ENCODE measurements at regions not wholly inside any gene's neighbourhood (a gene's known extent, or its start where the extent isn't known, plus 50 kb on each side); places are given as distances from the start of the nearest gene placed in this dataset.
"Not testable (repeated sequence)": the region's sequence is repeated elsewhere in the genome, so short reads cannot be mapped to it uniquely, and the experiment has no call there.

DNA sequence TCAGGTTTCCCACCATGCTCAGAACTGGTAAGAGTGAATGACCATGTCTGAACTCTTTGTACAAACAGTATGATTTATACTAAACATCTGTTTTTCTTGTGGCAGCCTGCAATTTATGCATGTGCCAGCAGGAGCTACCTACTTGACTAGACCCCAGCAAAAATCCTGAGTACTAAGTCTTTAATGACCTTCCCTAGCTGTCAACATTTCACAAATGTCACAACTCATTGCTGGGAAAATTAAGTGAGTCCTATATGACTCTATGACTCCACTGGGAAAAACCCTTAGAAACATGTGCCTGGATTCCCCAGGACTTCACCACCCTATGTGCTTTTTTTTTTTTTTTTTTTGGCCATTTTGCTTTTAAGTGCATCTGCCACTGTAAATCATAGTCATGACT lies 1225.8 kb downstream of the SUCLG1 start:
- DNase-seq: no peak

DNA sequence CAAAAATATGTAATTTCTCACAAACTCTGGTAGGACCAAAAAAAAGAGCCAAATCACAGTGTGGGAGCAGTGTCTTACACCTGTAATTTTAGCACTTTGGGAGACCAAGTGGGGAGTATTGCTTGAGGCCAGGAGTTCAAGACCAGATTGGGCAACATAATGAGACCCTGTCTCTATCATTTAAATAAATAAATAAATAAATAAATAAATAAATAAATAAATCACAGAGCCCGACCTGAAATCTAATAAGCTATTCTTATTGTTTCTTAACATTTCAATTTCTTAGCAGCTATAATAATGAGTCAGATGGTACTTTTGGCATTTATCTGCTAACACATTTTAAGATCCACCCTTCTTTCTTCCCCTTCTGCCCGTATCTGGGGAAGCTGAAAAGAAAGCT lies 1229.6 kb downstream of the SUCLG1 start:
- no peak for DNase-seq

DNA sequence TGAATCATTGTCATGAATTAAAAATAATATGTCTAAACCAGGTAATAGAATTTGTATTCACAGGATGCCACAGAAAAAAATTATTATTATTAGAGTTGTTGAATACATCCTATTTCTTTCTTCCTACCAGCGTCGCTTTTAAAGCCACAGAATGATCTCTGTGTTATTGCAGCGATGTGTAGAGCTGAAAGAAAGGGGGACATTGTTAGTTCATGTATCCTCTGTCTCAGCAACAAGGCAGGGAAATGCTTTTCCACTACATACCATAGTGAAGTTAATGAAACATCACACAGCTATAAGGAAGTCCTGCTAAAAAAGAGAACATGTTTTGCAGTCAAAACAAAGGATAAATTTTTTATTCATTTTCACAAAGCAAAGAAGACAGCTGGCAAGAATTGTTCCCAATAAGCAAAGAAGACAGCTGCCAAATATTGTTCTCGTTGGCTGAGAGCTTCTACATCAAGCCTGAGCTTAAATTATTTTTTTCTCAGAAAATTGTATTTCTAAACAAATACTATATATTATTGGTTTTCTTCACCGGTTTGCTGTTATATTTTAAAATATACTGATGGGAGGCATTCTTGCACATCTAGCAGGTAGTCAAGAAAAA lies 1234.4 kb downstream of the SUCLG1 start:
- DNase-seq: no peak

DNA sequence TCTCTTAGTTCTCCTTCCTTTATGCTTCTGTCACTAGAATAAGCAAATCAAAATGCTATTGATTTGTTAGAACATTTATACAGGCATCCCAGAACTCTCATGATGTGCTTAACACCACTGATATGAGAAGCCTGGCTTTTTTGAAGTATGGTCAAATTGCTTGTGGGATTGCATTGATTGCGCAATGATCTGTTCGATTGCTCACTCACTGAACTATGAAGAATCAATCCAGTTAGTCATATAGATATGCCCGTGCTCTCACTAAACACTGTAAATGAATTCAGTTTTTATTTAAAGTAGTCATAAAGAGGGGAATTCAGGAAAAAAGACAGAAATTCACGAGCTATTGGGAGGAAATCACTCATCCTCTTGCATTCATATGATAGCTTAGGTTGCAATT lies 1237.8 kb downstream of the SUCLG1 start:
- DNase-seq: no peak

DNA sequence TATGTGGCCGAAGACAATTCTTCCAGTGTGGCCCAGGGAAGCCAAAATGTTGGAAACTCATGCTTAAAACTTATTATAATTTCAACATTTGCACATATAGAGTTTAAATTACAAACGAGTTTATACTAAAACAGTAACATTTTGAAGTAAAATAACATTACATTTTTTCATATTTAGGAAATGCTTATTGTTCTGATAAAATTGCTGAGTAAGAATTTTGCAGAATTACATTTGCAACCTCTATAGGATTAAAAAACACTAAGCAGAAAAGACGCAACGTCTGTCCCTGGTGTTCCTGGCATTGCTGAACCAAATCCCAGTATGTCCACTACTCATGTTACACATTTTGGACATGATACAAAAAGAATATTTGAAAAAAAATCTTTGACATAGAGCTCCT lies 1241.2 kb downstream of the SUCLG1 start:
- DNase-seq: no peak

DNA sequence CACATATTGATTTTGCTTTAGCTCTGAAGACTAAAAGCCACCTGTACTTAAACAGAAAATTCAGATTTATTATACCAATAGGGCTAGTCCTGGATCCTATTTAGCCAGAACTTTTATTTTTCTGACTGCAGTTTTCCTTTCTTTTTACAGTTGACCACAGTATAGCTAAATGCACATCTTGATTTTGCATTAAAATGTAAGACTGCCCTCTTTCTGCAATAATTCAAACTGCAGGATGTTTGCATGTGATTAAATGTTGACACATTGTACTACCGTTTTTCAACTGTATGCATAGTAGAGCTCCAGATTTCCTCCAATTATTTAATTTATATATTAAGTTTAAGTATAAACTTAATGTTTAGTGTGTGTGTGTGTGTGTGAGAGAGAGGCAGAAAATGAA lies 1262.9 kb downstream of the SUCLG1 start:
- DNase-seq: no peak

DNA sequence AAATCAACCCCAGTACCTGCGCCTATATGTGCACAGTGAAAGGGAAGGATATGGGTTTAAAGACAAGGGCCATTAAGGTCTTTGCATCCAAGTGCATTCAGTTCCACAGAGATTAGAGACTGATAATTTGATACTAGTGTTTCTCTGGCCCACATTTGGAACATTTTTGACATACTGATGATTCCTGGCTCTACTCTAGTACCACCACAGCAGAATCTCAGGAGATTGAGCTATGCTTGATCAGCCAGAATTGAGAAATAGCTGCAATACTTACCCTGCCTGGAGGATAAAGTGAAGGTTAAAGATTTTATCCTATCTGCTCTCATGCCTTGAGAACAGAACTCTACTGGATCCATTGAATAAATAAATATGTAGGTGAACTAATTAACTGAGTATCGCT lies 1267.8 kb downstream of the SUCLG1 start:
- DNase-seq: no peak

DNA sequence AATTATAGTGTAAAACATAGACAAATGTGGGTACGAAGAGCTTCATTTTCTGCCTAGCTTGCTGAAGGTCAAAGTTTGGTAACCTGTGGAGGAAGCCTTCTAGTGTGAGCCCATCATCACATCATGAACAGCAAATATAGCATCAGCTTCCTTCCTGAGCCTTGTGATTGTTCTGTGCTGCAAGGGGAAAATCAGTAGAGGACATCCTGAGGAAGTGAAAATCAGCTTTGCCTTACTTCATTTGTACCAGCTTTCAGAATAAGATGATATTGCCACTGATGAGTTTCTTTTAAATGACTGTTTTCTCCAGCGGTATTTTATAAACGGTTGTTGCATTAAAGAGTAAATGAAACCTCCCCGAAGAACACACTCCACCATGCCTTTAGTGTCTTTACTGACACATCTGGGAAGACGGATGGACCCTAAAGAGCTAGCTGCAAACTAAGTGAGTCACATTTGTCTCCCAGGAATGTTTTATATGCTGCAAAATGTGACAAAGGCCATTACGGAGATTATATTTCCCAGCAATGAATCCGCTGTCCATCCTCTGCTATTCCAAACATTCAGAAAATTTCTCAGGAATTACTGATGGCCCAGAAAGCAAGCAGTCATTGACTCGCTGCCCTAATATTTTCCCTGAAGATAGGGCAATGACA lies 1272.8 kb downstream of the SUCLG1 start:
- no peak for DNase-seq

DNA sequence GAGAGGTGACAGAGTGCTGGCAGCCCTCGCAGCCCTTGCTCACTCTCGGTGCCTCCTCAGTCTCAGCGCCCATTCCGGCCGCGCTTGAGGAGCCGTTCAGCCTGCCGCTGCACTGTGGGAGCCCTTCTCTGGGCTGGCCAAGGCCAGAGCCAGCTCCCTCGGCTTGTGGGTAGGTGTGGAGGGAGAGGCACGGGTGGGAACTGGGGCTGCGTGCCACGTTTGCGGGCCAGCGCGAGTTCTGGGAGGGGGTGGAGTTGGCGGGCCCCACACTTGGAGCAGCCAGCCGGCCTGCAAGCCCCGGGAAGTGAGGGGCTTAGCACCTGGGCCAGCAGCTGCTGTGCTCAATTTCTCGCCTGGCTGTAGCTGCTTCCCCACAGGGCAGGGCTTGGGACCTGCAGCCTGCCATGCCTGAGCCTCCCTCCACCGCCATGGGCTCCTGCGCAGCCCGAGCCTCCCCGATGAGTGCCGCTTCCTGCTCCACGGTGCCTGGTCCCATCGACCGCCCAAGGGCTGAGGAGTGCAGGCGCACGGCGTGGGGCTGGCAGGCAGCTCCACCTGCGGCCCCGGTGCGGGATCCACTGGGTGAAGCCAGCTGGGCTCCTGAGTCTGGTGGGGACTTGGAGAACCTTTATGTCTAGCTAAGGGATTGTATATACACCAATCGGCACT lies 1278.1 kb downstream of the SUCLG1 start:
- DNase-seq: not testable (repeated sequence)

DNA sequence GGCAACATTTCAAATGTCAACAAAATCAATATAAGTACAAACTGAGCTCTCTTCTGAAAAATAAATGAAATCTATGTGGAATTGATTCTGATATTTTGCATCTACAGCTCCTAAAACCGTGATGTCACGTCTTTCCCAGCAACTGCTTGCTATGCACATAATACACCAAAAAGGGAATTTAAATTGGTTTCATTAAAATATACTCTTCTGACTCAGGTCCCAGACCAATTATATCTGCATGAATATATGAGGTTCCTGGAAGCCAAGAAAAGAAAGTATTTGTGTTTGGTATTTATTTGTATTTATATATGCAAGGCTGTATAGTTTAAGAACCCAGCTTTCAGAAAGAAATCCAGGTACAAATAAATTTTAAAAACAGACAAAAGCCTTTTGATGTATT lies 1282.5 kb downstream of the SUCLG1 start:
- DNase-seq: no peak

DNA sequence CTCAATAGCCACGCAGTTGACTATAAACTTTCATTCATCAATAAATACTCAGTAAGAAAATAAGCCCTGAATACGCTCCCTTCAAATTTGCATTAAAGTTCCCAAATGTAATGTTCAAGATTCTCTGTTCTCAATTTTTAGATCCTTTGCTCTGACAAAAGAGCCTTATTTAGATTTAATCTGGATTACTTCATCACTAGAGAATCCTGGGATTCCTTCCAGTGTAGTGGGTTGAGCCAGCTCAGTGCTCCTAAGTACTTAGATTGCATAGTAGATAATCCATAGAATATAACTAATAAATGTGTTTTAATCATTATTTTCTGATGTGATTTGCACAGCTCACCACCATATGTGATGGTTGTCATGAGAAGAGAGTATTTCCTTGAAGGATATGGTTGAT lies 1286.2 kb downstream of the SUCLG1 start:
- no peak for DNase-seq

DNA sequence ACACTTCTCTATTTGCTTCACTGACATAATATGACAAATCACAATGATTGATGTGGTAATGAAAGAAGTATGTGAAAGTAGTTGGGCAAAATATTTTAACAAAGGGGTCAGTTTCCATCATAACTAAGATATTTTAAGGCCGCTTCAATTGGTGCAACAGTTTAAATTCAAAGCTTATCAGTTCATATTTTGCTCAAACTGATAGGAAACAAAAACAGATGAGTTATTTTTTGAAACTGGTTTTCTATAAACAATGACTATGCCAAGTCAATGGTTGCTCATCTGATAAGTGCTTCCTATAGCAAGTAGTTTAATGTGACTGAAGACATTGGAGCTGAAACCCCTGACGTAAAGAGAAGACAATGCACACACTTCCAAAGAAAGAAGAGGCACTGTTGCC lies 1290.7 kb downstream of the SUCLG1 start:
- no peak for DNase-seq

DNA sequence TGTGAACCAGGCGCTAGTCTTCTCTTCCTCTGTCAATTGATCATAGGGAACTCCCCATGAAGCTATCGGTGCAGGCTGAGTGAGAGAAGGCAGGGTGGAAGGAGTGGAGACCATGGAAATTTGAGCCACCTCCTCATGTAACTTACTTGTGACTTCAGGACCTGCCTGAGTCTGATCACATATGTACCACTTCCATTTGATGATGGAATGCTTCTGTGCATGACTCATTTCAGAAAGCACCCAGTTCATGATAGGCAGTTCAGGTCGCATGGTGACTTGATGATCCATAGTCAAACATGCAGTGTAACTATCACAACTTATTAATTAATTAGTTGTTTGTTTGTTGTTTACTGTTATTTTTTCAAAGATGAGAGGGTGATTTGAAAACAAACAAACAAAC lies 1296.7 kb downstream of the SUCLG1 start:
- no peak for DNase-seq

DNA sequence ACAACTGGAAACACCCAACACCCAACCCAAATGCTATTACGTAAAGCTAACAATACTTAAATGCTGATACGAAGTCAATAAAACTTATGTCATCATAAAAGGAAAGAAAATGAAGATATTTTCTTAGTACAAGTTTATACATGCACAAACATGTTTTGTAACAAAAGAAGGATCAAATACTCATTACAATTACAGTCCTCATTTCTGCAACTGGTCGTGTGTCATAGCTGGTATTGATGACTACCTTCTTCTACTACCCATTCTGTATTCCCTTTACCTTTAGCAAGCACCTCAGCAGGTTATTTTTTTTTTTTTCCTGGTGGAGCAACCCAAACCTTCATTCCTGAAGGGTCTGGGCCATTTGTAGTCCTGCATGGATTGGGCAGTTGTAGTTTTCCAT lies 1298.5 kb downstream of the SUCLG1 start:
- no peak for DNase-seq

DNA sequence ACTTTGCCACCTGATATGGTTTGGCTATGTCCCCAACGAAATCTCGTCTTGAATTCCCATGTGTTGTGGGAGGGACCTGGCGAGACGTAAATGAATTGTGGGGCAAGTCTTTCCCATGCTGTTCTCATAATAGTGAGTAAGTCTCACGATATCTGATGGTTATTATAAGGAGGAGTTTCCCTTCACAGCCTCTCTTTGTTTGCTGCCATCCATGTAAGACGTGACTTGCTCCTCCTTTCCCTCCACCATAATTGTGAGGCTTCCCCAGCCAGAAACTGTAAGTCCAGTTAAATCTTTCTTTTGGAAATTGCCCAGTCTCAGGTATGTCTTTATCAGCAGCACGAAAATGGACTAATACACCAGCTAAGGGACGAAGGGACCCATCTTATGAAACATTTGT lies 1303.3 kb downstream of the SUCLG1 start:
- no peak for DNase-seq

DNA sequence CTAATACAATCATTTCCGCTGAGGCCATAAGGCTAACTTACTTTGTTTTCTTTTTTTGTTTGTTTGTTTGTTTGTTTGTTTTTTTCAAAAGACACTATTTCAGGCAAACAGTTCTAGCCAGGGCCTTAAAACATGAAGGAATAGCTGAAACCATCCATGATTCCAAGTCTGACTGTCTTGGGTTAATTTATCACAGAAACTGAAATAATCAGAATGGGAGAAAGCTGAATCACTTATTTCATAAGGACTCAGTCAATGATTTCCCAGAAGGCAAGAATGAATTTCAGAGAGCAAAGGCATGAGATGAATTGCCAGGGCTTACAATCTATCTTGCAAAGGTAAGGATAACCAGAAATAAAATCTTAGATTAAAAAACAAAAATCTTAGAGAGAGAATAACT lies 1315.1 kb downstream of the SUCLG1 start:
- DNase-seq: no peak

DNA sequence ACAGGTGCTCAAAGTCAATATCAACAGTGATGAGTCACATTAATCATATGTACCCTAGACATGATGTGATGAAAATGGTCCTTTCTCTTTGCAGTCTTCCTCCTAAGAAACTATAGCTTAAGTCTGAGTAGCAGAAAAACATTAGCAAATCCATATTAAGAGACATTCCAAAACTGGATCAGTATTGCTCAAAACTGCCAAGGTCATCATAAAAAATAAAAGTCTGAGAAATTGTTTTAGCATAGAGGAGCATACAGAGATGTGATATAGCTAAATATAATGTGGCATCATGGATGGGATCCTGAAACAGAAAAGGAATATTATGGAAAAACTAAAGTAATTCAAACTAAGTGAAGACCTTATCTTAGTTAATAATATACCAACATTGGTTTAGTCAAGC lies 1316.1 kb downstream of the SUCLG1 start:
- no peak for DNase-seq

DNA sequence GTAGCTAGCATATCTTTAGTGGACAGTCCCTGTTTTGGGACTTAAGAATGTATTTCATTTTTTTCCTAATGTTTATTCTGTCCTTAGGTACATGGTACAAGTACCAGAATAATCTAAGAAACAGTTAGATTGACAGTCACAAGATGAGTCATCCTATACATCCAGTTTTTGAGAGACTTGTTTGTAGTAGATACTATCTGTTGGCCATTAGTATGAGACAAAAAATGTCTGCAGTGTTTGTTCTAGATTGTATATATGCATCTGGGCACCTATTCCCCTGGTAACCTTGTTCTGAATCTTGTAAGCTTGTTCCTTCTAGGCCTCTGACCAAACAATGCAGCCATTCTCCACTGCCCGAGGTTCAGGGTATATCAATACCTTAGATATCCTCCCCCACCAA lies 1343.5 kb downstream of the SUCLG1 start:
- no peak for DNase-seq

DNA sequence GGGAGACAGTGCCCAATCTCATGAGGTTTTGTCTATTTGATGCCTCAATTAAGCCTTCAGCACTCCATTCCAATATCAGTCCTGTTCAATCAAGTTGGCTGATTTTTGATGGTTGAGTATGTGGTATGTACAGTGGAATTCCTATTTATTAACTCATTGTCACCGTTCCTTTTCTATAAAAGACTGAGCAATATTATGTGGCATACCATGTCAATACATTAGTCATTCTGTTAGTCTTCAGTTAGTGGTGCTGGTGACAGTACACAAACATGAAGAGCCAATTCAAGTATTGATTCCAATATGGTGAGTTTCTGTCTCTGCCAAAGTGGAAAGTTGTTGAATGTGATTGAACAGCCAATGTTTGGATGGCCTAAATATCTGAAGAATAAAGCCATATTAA lies 1343.9 kb downstream of the SUCLG1 start:
- no peak for DNase-seq

DNA sequence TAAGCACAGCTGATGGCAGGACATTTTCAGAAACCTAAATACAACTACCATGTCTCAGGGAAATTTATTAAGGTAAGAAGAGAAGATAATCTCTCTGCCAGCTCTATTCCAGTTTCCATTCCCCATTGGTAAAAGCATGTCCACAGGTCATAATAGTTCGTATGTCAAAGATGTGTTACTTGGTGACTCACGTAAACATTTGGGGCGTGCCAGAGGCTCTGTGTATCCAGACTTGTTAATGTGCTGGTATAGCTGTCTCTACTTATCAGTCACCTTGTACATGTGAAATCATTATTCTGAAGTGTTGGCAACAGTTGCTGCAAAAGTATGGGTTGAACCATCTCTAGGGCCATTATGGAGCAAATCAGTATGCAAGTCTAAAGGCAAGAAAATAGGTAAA lies 1345.1 kb downstream of the SUCLG1 start:
- DNase-seq: no peak

DNA sequence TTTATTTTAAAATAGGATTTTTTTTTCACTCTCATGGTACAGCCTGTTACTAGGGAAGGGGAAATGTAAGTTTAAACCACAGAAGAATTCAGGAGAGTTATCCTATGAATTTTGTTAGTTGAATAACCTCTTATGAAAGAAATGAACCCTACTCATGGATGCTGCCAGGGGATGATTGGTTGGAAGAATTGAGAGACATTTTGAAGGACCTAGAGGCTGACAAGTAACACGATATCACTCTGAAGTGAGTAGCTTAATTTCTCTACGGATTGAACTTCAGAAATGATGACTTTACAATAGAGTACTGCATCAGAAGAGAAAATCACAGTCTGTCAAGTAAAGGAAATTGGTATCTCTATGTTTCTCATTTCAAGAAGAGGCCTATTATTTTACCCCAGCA lies 1346.2 kb downstream of the SUCLG1 start:
- DNase-seq: no peak

DNA sequence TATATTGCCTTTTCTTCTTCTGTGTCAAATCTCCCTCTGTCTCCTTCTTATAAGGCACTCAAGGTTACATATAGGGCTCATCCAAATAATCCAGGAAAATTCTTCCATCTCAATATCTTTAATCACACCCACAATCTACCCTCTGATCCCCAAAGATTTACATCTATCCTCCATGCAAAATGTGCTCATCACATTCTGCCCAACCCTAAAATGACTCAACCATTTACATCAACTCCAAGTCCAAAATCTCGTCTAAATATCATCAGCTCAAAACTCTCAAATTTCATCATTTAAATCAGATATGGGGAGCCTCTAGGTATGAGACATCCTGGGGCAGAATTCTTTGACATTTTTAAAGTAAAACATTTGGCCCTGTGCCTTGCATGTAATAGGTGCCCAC lies 1349.8 kb downstream of the SUCLG1 start:
- no peak for DNase-seq

DNA sequence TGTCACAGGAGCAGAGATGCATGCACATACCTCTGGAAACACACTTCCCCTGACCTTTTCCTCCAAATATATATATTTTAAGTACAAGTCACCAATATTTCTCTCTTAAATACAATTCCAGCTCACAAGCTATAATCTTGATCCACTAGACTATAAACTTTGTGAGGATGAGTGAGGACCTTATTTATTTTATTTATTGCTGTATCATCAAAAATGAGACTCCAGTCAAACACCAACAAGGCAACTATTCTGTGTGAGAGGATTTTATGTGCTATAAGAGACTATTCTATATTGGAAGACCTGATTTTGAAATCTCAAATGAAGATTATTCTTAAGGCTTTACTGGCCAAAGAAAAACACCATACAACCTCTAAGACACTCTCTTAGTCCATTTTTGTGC lies 1352.2 kb downstream of the SUCLG1 start:
- no peak for DNase-seq

DNA sequence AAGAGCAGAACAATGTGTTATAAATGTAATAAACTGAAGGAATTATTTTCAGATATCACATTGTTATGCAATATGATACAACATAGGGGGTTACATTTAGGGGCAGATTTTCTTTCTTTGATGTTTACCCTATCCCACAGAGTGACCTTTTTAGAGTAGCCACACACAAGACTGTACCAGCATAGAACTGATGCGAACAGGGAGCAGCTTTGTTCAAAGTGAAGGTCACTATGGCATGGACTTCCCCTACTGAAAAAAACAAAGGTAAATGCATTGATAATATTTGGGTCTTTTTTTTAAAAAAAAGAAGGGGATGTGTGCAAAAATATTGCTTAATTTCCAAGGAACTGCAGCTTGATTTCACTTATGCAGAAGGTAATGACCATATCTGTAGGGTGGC lies 1354.9 kb downstream of the SUCLG1 start:
- DNase-seq: no peak

DNA sequence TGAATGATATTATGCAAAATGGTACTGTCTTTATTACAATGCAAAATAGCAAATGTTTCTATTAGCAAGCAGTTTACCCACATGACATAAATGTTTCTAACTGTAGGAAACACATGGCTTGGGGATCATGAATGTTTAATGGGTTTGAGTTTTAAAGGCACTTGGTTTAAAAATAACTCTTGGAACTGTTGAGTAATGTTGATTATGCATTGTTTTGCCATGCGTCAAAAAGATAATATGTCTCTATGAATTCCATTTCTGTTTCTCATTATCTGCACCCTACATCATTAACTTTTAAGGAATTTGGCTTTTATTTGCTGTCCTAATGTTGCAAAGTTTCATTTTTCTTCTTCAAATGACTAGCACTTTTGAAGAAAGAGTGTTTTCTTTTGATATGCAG lies 1355.5 kb downstream of the SUCLG1 start:
- no peak for DNase-seq
